ENCODE measurements at regions not wholly inside any gene's neighbourhood (a gene's known extent, or its start where the extent isn't known, plus 50 kb on each side); places are given as distances from the start of the nearest gene placed in this dataset.

GRCh38 chr20:7799862-7800261 is 140.4 kb downstream of the HAO1 start:
- no peaks in the 10 kb centered on the region for H4K20me1 ChIP-seq (ENCODE audit: insufficient read depth, low read length)
- H2AK5ac ChIP-seq (ENCODE audit: low read depth, low read length): no peak overlapping the region
- ATAC-seq (ENCODE audit: low read depth): no peak
- H2BK15ac ChIP-seq (ENCODE audit: low read depth, low read length): no peak overlapping the region
- no peaks in the 10 kb centered on the region for H3K9me3 ChIP-seq (ENCODE audit: control insufficient read depth, insufficient read depth, low read length)
- no peak overlapping the region for H3K18ac ChIP-seq (ENCODE audit: low read depth, low read length)
- H3K27me3 ChIP-seq (ENCODE audit: control insufficient read depth, insufficient read depth, low read length): no peaks in the 10 kb centered on the region
- H3K36me3 ChIP-seq (ENCODE audit: control insufficient read depth, insufficient read depth, low read length): no peaks in the 10 kb centered on the region
- ChIA-PET CTCF (interaction anchor here (0.5 kb wide), 1 partner anchor 1517 kb away, joined by 3 read pairs; no protein-coding TSS in a partner anchor), POLR2A (ENCODE audit: unreplicated experiment) (no interaction called here)
- H3K4me1 ChIP-seq (ENCODE audit: control insufficient read depth, insufficient read depth, low read length): no peaks in the 10 kb centered on the region
- H3K4me3 ChIP-seq (ENCODE audit: insufficient read depth, low read depth, low read length): no peak overlapping the region
- no peak overlapping the region for H3K9ac ChIP-seq (ENCODE audit: low read depth, low read length)
- no peak overlapping the region for H3K23ac ChIP-seq (ENCODE audit: low read depth, low read length)
- no TSS peak for BruUV-seq (replicated peaks)
- TF ChIP-seq BHLHE40 (IDR thresholded peaks at IDR 0.05; ENCODE audit: low read depth, low read length): no peak
- TF ChIP-seq CEBPB (IDR thresholded peaks at IDR 0.05; ENCODE audit: low read depth, low read length): no peak
- no peak for TF ChIP-seq ELK1 (IDR thresholded peaks at IDR 0.05; ENCODE audit: borderline replicate concordance, low read depth, low read length)
- TF ChIP-seq RCOR1 (IDR thresholded peaks at IDR 0.05; ENCODE audit: insufficient replicate concordance, low read length): no peak
- no peak for TF ChIP-seq RAD21 (IDR thresholded peaks at IDR 0.05; ENCODE audit: low read length)
- no peak for TF ChIP-seq MXI1 (IDR thresholded peaks at IDR 0.05; ENCODE audit: borderline replicate concordance, low read depth, low read length)
- TF ChIP-seq USF2 (IDR thresholded peaks at IDR 0.05; ENCODE audit: low read depth, low read length): no peak
- no peak for TF ChIP-seq MAZ (IDR thresholded peaks at IDR 0.05; ENCODE audit: borderline replicate concordance, low read depth, low read length)
- no peak for TF ChIP-seq SMC3 (IDR thresholded peaks at IDR 0.05; ENCODE audit: low read depth, low read length)
- in situ Hi-C loops (cut with MboI; ENCODE audit: low sequenced_read_pairs) (no loop called here), dilution Hi-C loops (cut with HindIII; ENCODE audit: low sequenced_read_pairs, unreplicated experiment) (no loop called here), intact Hi-C loops (cut with micrococcal nuclease) (no loop called here)
- H3K56ac ChIP-seq (ENCODE audit: extremely low read depth, insufficient read depth, low read length): no peak overlapping the region
- no peak overlapping the region for H4K5ac ChIP-seq (ENCODE audit: low read depth, low read length)
- H4K91ac ChIP-seq (ENCODE audit: insufficient read depth, low read depth, low read length): no peak overlapping the region
- DNase-seq: no peak
- H2AFZ ChIP-seq (replicated peaks; ENCODE audit: low read length, poor library complexity): no peak overlapping the region
- no peak overlapping the region for H2AK9ac ChIP-seq (replicated peaks; ENCODE audit: low read depth, low read length, poor library complexity)
- WGBS, 2 experiments (ENCODE audit: extremely low coverage in 2 of 2, insufficient read length in 1 of 2): 0% methylated on average over 1 of the region's 1 CpG; no CpG with 5 or more reads in 1 of the 2 experiments
- no peak overlapping the region for H2BK120ac ChIP-seq (ENCODE audit: low read depth, low read length)
- H3K14ac ChIP-seq (replicated peaks; ENCODE audit: low read depth, low read length): no peak overlapping the region
- no peak overlapping the region for H2BK20ac ChIP-seq (ENCODE audit: low read depth, low read length)
- no peaks in the 10 kb centered on the region for H3K79me1 ChIP-seq (ENCODE audit: low read depth in 1 of 2, low read length in 2 of 2)
- no peak overlapping the region for H3K4me2 ChIP-seq (ENCODE audit: low read depth, low read length)
- no peak overlapping the region for H3K4ac ChIP-seq (ENCODE audit: low read depth, low read length)
- no peak overlapping the region for H2BK5ac ChIP-seq (ENCODE audit: low read depth, low read length, poor library complexity, severe bottlenecking)
- no peak overlapping the region for H3K27ac ChIP-seq (ENCODE audit: insufficient read depth, low read length)
- no peak overlapping the region for H4K8ac ChIP-seq (ENCODE audit: low read depth in 2 of 2, low read length in 2 of 2)
- no peaks in the 10 kb centered on the region for H3K9me1 ChIP-seq (ENCODE audit: insufficient read depth, low read length)
